Neutrophil (primary cell): ENCODE measurements at regions not wholly inside any gene's neighbourhood (a gene's known extent, or its start where the extent isn't known, plus 50 kb on each side); places are given as distances from the start of the nearest gene placed in this dataset.

Source experiments
- H3K27ac ChIP-seq: fragments of 200-600 bp; sonication (generic); 2 replicates; pipeline ENCODE4 v1.5.1; 2016; ENCODE audit warnings: mild to moderate bottlenecking, moderate library complexity
- H3K27me3 ChIP-seq: fragments of 200-600 bp; sonication (generic); 2 replicates; pipeline ENCODE4 v1.6.0; 2016; ENCODE audit warnings: mild to moderate bottlenecking
- H3K36me3 ChIP-seq: fragments of 200-600 bp; sonication (generic); 2 replicates; pipeline ENCODE4 v1.5.1; 2017
- H3K4me1 ChIP-seq, 2 experiments: fragments of 200-600 bp in 1 of 2; sonication (generic) in 1 of 2; 1 replicate in 1 of 2; 2 replicates in 1 of 2; pipeline versions ENCODE4 v1.5.1 to v1.6.1; 2013 to 2016; ENCODE audit warnings: low read depth in 1 of 2, low read length in 1 of 2, mild to moderate bottlenecking in 1 of 2, moderate library complexity in 1 of 2; ENCODE audit not compliant: control insufficient read depth in 1 of 2, insufficient read depth in 1 of 2
- H3K4me3 ChIP-seq, 2 experiments: fragments of 200-600 bp in 1 of 2; sonication (generic) in 1 of 2; 1 replicate in 1 of 2; 2 replicates in 1 of 2; pipeline ENCODE4 v1.5.1; 2013 to 2016; ENCODE audit warnings: low read depth in 1 of 2, low read length in 1 of 2, mild to moderate bottlenecking in 1 of 2, moderate library complexity in 1 of 2
- H3K9me3 ChIP-seq: fragments of 200-600 bp; sonication (generic); 2 replicates; pipeline ENCODE4 v1.5.1; 2016
- TF ChIP-seq, protein P1 (sequence below): fragments of 200-600 bp; sonication (generic); IDR thresholded peaks from 2 replicates; pipeline ENCODE4 v1.5.1; 2016; ENCODE audit warnings: antibody characterized with exemption

DNA sequence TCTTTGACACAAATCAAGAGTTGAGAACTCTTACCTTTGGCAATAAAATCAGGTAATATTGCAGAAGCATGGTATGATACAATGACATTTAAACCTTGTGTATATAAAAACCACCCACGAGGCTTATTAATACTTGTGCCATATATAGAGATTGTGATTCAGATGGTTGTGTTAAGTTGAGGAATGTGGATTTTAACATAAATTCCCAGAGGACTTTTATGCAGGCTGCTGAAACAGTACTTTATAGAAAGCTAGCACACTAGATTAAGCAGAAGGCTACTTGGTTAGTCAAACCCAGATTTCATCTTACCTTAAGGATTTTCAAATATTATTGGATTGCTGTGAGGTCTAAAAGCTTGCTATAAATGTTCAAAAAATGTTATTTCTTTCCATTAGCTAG, 325.7 kb upstream of the PCDH10 start:
- TF ChIP-seq, protein P1, sequence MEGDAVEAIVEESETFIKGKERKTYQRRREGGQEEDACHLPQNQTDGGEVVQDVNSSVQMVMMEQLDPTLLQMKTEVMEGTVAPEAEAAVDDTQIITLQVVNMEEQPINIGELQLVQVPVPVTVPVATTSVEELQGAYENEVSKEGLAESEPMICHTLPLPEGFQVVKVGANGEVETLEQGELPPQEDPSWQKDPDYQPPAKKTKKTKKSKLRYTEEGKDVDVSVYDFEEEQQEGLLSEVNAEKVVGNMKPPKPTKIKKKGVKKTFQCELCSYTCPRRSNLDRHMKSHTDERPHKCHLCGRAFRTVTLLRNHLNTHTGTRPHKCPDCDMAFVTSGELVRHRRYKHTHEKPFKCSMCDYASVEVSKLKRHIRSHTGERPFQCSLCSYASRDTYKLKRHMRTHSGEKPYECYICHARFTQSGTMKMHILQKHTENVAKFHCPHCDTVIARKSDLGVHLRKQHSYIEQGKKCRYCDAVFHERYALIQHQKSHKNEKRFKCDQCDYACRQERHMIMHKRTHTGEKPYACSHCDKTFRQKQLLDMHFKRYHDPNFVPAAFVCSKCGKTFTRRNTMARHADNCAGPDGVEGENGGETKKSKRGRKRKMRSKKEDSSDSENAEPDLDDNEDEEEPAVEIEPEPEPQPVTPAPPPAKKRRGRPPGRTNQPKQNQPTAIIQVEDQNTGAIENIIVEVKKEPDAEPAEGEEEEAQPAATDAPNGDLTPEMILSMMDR, result no peak
- Histone ChIP-seq H3K27ac (no peak overlapping the region), H3K27me3 (no peaks in the 10 kb centered on the region), H3K4me1 (no peaks in the 10 kb centered on the region), H3K9me3 (no peaks in the 10 kb centered on the region), H3K4me3 (no peak overlapping the region), H3K36me3 (no peaks in the 10 kb centered on the region)

DNA sequence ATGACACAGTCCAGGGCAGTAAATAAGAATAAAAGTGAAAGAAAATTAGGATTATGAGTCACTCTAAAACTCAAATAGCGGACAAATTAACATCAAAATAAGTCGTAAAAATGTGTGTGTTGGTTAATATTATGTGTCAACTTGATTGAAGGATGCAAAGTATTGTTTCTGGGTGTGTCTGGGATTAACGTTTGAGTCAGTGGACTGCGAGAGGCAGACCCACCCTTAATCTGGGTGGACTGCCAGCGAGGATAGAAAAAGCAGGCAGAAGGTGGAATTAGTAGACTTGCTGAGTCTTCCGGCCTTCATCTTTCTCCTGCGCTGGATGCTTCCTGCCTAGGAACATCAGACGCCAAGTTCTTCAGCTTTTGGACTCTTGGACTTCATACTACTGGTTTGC, 324.3 kb upstream of the PCDH10 start:
- TF ChIP-seq, protein P1, result no peak
- H3K27ac ChIP-seq, result no peak overlapping the region
- H3K4me1 ChIP-seq, result no peaks in the 10 kb centered on the region
- no peaks in the 10 kb centered on the region for H3K36me3 ChIP-seq
- no peaks in the 10 kb centered on the region for H3K27me3 ChIP-seq
- no peak overlapping the region for H3K4me3 ChIP-seq
- no peaks in the 10 kb centered on the region for H3K9me3 ChIP-seq

DNA sequence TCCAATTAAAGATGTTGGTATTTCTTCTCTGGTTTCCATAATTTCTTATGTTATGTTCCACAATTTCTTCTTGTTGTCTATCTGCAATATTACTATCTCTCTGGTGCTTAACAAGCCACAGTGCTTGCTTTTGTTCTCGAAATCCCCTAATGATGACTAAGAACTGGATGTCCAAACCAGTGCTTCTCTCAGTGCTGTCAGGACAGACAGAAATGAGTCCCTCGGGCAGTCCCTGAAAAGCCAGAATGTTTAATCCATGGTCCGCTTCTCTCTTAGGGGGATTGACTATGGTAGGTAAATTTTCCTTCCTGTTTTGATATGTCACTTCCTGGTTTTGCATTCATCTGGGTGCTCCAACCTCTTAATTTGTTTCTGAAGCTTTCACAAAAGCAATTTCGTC, 321.6 kb upstream of the PCDH10 start:
- Histone ChIP-seq H3K36me3 (no peaks in the 10 kb centered on the region), H3K27ac (no peak overlapping the region), H3K4me1 (no peaks in the 10 kb centered on the region), H3K4me3 (no peak overlapping the region), H3K27me3 (no peaks in the 10 kb centered on the region), H3K9me3 (no peaks in the 10 kb centered on the region)
- TF ChIP-seq, protein P1, result no peak

DNA sequence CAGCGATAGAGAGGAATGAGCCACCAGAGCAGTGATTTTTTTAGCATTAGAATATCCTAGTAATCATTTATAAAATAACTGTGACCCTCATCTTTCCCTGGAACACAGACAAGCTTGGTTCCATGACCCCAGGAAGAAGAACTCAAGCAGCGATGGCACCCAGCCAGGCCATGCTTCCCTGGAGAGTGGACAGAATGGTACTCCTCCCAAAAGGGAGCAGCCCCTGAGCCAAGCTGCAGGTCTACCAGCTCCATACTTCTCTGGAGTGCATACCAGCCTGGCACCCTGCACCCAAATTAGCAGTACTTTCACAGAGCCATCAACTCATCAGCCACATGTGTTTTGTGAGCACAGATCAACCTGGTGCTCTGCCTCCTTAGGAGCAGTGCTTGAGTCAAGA, 310.9 kb upstream of the PCDH10 start:
- Histone ChIP-seq H3K27me3 (no peaks in the 10 kb centered on the region), H3K4me1 (no peaks in the 10 kb centered on the region), H3K4me3 (no peak overlapping the region), H3K27ac (no peak overlapping the region), H3K9me3 (no peaks in the 10 kb centered on the region), H3K36me3 (no peaks in the 10 kb centered on the region)
- TF ChIP-seq, protein P1, result no peak

DNA sequence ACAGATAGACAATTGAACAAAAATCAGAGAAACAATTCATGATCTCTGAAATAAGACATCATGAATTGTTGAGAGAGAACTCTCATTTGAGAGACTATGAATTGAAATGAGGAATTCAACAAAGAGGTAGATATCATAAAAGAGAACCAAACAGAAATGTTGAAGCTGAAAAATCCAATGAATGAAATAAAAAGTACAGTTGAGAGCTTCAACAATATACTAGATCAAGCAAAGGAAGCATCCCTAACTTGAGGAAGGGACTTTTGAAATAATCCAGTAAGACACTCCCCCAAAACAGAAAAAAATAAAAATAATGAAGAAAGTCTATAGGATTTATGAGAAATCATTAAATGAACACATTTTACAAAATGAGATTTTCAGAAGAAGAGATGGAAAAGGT, 310.0 kb upstream of the PCDH10 start:
- Histone ChIP-seq H3K4me1 (no peaks in the 10 kb centered on the region), H3K4me3 (no peak overlapping the region), H3K36me3 (no peaks in the 10 kb centered on the region), H3K27ac (no peak overlapping the region), H3K27me3 (no peaks in the 10 kb centered on the region), H3K9me3 (no peaks in the 10 kb centered on the region)
- TF ChIP-seq, protein P1, result no peak

DNA sequence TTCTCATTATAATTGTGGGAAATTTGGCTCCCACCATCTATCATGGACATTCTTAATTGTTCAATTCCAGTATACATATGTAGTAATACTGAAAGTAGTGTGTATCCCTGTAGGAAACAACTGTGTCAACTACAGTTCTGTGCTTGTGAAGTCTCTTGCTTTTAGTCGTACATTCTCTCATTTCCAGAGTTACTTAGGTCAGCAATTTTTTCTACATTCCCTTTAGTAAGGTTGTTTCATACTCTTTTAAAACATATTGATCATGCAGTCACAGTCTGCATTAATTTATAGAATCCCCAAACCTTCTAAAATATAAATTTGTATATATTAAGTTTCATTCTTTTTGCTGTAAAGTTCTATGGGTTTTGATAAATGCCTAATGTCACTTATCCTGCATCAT, 289.2 kb upstream of the PCDH10 start:
- H3K9me3 ChIP-seq, result no peaks in the 10 kb centered on the region
- H3K4me3 ChIP-seq, result no peak overlapping the region
- H3K27ac ChIP-seq, result no peak overlapping the region
- no peaks in the 10 kb centered on the region for H3K4me1 ChIP-seq
- TF ChIP-seq, protein P1, result no peak
- H3K27me3 ChIP-seq, result no peaks in the 10 kb centered on the region
- H3K36me3 ChIP-seq, result no peaks in the 10 kb centered on the region
